SU-DHL-6 (cell line): ENCODE measurements at regions not wholly inside any gene's neighbourhood (a gene's known extent, or its start where the extent isn't known, plus 50 kb on each side); places are given as distances from the start of the nearest gene placed in this dataset.

Experiments used
- H2AFZ ChIP-seq: fragments of 200-600 bp; sonication (generic); 2 replicates; pipeline ENCODE4 v1.6.1; 2014; ENCODE audit warnings: low read depth, mild to moderate bottlenecking, moderate library complexity, mixed read lengths, antibody characterized with exemption, low read length; ENCODE audit not compliant: severe bottlenecking
- H3F3A ChIP-seq: fragments of 200-600 bp; shearing (Covaris generic); 2 replicates; pipeline ENCODE4 v1.6.0; 2016; ENCODE audit warnings: antibody characterized with exemption, mild to moderate bottlenecking; ENCODE audit not compliant: insufficient read depth
- H3K27ac ChIP-seq: fragments of 200-600 bp; sonication (generic); 2 replicates; pipeline ENCODE4 v1.5.1; 2016; ENCODE audit warnings: low read depth, mild to moderate bottlenecking, low read length, moderate library complexity, mixed read lengths
- H3K27me3 ChIP-seq: fragments of 200-600 bp; sonication (generic), shearing (Covaris generic); 2 replicates; pipeline ENCODE4 v1.6.0; 2014; ENCODE audit warnings: mild to moderate bottlenecking, low read length
- H3K36me3 ChIP-seq: fragments of 200-600 bp; sonication (generic); 2 replicates; pipeline ENCODE4 v1.6.1; 2014; ENCODE audit warnings: mild to moderate bottlenecking, low read length, mixed read lengths
- H3K4me2 ChIP-seq: fragments of 300-600, 200-600 bp; shearing (Covaris generic), sonication (generic); 2 replicates; pipeline ENCODE4 v1.6.0; 2014; ENCODE audit warnings: low read length, low read depth, mild to moderate bottlenecking; ENCODE audit not compliant: poor library complexity, severe bottlenecking
- H3K4me3 ChIP-seq: fragments of 200-600 bp; sonication (generic); 2 replicates; pipeline ENCODE4 v1.5.1; 2014; ENCODE audit warnings: antibody characterized with exemption, low read length, mild to moderate bottlenecking, mixed read lengths; ENCODE audit not compliant: insufficient read depth, poor library complexity, severe bottlenecking
- H3K79me2 ChIP-seq: fragments of 200-600 bp; sonication (generic); 2 replicates; pipeline ENCODE4 v1.6.1; 2014; ENCODE audit warnings: mild to moderate bottlenecking, low read length, moderate library complexity; ENCODE audit not compliant: insufficient read depth
- H3K9ac ChIP-seq: fragments of 200-600 bp; sonication (generic); 2 replicates; pipeline ENCODE4 v1.7.0; 2014; ENCODE audit warnings: mild to moderate bottlenecking, low read length
- H3K9me2 ChIP-seq: fragments of 200-600 bp; sonication (generic); replicated peaks from 2 replicates; pipeline ENCODE4 v1.6.1; 2014; ENCODE audit warnings: low read length; ENCODE audit not compliant: insufficient read depth
- H3K9me3 ChIP-seq: fragments of 200-600 bp; sonication (generic); 2 replicates; pipeline ENCODE4 v1.6.1; 2014; ENCODE audit warnings: low read length, mixed read lengths; ENCODE audit not compliant: insufficient read depth
- H4K20me1 ChIP-seq: fragments of 200-600 bp; sonication (generic); 2 replicates; pipeline ENCODE4 v1.6.1; 2014; ENCODE audit warnings: low read depth, mild to moderate bottlenecking, antibody characterized with exemption, low read length, moderate library complexity, mixed read lengths
- EZH2phosphoT487 ChIP-seq: fragments of 200-600 bp; sonication (generic), shearing (Covaris generic); conservative IDR thresholded peaks from 2 replicates; pipeline ENCODE4 v1.6.1; 2018; ENCODE audit warnings: mild to moderate bottlenecking, antibody characterized with exemption, low read length, moderate library complexity, mixed read lengths
- TF ChIP-seq, protein P1 (sequence below): fragments of 200-600 bp; sonication (generic); IDR thresholded peaks from one replicate; pipeline ENCODE4 v1.5.1; 2017; ENCODE audit warnings: antibody characterized with exemption, mild to moderate bottlenecking, low read length, moderate library complexity; ENCODE audit not compliant: insufficient read depth, poor library complexity, severe bottlenecking

- Histone ChIP-seq H3K4me3 (no peak overlapping the region), H3K27ac (no peak overlapping the region), H4K20me1 (no peaks in the 10 kb centered on the region), H2AFZ (no peak overlapping the region), H3F3A (no peaks in the 10 kb centered on the region), H3K4me2 (no peak overlapping the region), H3K9me2 (no peaks in the 10 kb centered on the region), H3K9ac (no peak overlapping the region), H3K36me3 (no peaks in the 10 kb centered on the region), H3K27me3 (no peaks in the 10 kb centered on the region), H3K79me2 (no peaks in the 10 kb centered on the region), H3K9me3 (no peaks in the 10 kb centered on the region)
- TF ChIP-seq, protein P1, sequence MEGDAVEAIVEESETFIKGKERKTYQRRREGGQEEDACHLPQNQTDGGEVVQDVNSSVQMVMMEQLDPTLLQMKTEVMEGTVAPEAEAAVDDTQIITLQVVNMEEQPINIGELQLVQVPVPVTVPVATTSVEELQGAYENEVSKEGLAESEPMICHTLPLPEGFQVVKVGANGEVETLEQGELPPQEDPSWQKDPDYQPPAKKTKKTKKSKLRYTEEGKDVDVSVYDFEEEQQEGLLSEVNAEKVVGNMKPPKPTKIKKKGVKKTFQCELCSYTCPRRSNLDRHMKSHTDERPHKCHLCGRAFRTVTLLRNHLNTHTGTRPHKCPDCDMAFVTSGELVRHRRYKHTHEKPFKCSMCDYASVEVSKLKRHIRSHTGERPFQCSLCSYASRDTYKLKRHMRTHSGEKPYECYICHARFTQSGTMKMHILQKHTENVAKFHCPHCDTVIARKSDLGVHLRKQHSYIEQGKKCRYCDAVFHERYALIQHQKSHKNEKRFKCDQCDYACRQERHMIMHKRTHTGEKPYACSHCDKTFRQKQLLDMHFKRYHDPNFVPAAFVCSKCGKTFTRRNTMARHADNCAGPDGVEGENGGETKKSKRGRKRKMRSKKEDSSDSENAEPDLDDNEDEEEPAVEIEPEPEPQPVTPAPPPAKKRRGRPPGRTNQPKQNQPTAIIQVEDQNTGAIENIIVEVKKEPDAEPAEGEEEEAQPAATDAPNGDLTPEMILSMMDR, result no peak
- no peak for TF ChIP-seq EZH2phosphoT487
Observed at GRCh38 chr9:108323615-108324014, 532.2 kb downstream of the ACTL7B start.

DNA sequence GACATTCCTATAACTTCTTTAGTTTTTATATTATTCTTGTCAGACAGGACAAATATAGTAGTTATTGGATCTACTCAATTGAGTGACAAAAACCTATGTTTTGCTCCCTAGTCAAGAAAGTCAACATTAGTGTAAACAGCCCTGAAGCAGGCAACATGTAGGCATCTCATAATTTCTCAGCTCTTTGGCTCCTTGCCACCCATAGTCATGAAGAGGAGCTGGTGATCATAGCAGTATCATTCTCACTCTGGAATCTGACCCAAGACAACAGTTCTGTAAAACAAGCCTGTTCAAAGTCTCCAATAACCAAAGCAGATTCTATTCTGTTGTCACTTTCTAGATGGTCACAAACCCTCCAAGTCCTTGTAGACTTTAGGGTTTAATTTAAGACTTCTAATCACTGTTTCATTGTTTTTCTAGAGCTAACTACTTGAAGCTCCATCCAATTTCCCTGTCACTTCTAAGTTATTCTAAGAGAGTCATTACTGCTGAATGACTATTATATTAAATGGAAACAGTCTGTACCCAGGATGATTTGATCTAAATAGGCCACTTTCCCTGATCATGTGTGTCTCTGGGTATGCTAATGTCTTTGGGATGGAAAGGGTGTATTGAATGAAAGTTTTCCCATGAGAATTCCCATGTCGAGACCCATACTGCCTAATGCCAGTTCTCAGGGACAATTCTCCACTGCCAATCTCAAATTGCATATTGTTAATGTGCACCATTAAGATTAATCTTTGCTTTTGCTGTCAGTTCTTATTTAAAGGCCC is 533.3 kb downstream of the ACTL7B start:
- no peak overlapping the region for H3K27ac ChIP-seq
- no peaks in the 10 kb centered on the region for H3F3A ChIP-seq
- H4K20me1 ChIP-seq, result no peaks in the 10 kb centered on the region
- TF ChIP-seq, protein P1, result no peak
- TF ChIP-seq EZH2phosphoT487, result no peak
- no peaks in the 10 kb centered on the region for H3K9me3 ChIP-seq
- H3K9me2 ChIP-seq, result no peaks in the 10 kb centered on the region
- H3K4me2 ChIP-seq, result no peak overlapping the region
- no peak overlapping the region for H2AFZ ChIP-seq
- H3K36me3 ChIP-seq, result no peaks in the 10 kb centered on the region
- no peaks in the 10 kb centered on the region for H3K27me3 ChIP-seq
- H3K79me2 ChIP-seq, result no peaks in the 10 kb centered on the region
- no peak overlapping the region for H3K4me3 ChIP-seq
- H3K9ac ChIP-seq, result no peak overlapping the region

- H3K9me3 ChIP-seq, result no peaks in the 10 kb centered on the region
- H3F3A ChIP-seq, result no peaks in the 10 kb centered on the region
- no peaks in the 10 kb centered on the region for H3K79me2 ChIP-seq
- no peak overlapping the region for H3K4me3 ChIP-seq
- no peak overlapping the region for H3K27ac ChIP-seq
- H2AFZ ChIP-seq, result no peak overlapping the region
- no peaks in the 10 kb centered on the region for H3K9me2 ChIP-seq
- TF ChIP-seq, protein P1, result no peak
- no peak for TF ChIP-seq EZH2phosphoT487
- H3K27me3 ChIP-seq, result no peaks in the 10 kb centered on the region
- no peak overlapping the region for H3K4me2 ChIP-seq
- H3K9ac ChIP-seq, result no peak overlapping the region
- no peaks in the 10 kb centered on the region for H3K36me3 ChIP-seq
- no peaks in the 10 kb centered on the region for H4K20me1 ChIP-seq
Observed at GRCh38 chr9:108316630-108317029, 539.2 kb downstream of the ACTL7B start.
